OCI-LY7 (cell line): ENCODE measurements at regions not wholly inside any gene's neighbourhood (a gene's known extent, or its start where the extent isn't known, plus 50 kb on each side); places are given as distances from the start of the nearest gene placed in this dataset.
A peak's percentile ranks its signal among the peaks of the same experiment; 100 is the strongest.

Source experiments
- BruUV-seq: library from RNA; stranded (reverse); fragments of 400-500 nt; replicated peaks from 2 replicates; lab custom pipeline; 2021; lab: Mats Ljungman, UMichigan
- CTCF ChIA-PET: fragments of 300-600 bp; sonication (Branson Sonifier 250); formaldehyde crosslinking; loops from one replicate; lab custom pipeline; 2022; ENCODE audit warnings: antibody characterized with exemption; ENCODE audit not compliant: unreplicated experiment; lab: Charles Lee
- POLR2A ChIA-PET: fragments of 300-600 bp; sonication (Branson Sonifier 250); formaldehyde crosslinking; loops from one replicate; lab custom pipeline; 2022; ENCODE audit warnings: antibody characterized with exemption; lab: Charles Lee
- DNase-seq: peaks from one replicate; pipeline ENCODE4 v3.0.0-alpha.2; 2015; ENCODE audit warnings: low spot score
- H2AFZ ChIP-seq: fragments of 200-600 bp; sonication (generic), shearing (Covaris generic); 2 replicates; pipeline ENCODE4 v1.6.1; 2014; ENCODE audit warnings: mild to moderate bottlenecking, antibody characterized with exemption, low read length, moderate library complexity
- H3K27ac ChIP-seq: fragments of 200-600 bp; sonication (generic); 2 replicates; pipeline ENCODE4 v1.5.1; 2014; ENCODE audit warnings: mixed run types, low read depth, mild to moderate bottlenecking, moderate library complexity, low read length, inconsistent platforms; ENCODE audit not compliant: poor library complexity, severe bottlenecking
- H3K36me3 ChIP-seq: fragments of 200-600 bp; sonication (generic); 2 replicates; pipeline ENCODE4 v1.6.1; 2014; ENCODE audit warnings: mild to moderate bottlenecking, antibody characterized with exemption, low read length, moderate library complexity, mixed read lengths; ENCODE audit not compliant: insufficient read depth
- H3K4me1 ChIP-seq: fragments of 200-600 bp; sonication (generic); 2 replicates; pipeline ENCODE4 v1.5.1; 2014; ENCODE audit warnings: mild to moderate bottlenecking, low read length; ENCODE audit not compliant: insufficient read depth, poor library complexity, severe bottlenecking
- H3K4me2 ChIP-seq: fragments of 200-600 bp; sonication (generic); 2 replicates; pipeline ENCODE4 v1.6.1; 2014; ENCODE audit warnings: mild to moderate bottlenecking, low read length
- H3K4me3 ChIP-seq: fragments of 200-600 bp; sonication (generic); 2 replicates; pipeline ENCODE4 v1.5.1; 2014; ENCODE audit warnings: mild to moderate bottlenecking, low read depth, low read length; ENCODE audit not compliant: poor library complexity, severe bottlenecking
- H3K79me2 ChIP-seq: fragments of 200-600 bp; sonication (generic); 2 replicates; pipeline ENCODE4 v1.6.1; 2016; ENCODE audit warnings: low read depth, mild to moderate bottlenecking, low read length, moderate library complexity, mixed read lengths; ENCODE audit not compliant: insufficient read depth
- H3K9me2 ChIP-seq: fragments of 200-600 bp; sonication (generic); 2 replicates; pipeline ENCODE4 v1.6.1; 2016; ENCODE audit warnings: mild to moderate bottlenecking, low read length, mixed read lengths; ENCODE audit not compliant: insufficient read depth
- H3K9me3 ChIP-seq: fragments of 200-600 bp; sonication (generic); 2 replicates; pipeline ENCODE4 v1.6.1; 2014; ENCODE audit warnings: mild to moderate bottlenecking, mixed run types, low read length, mixed read lengths
- H4K20me1 ChIP-seq: fragments of 200-600 bp; sonication (generic); 2 replicates; pipeline ENCODE4 v1.6.1; 2014; ENCODE audit warnings: mild to moderate bottlenecking, antibody characterized with exemption, low read length, moderate library complexity, mixed read lengths; ENCODE audit not compliant: insufficient read depth
- EZH2phosphoT487 ChIP-seq: fragments of 200-600 bp; sonication (generic); IDR thresholded peaks from 2 replicates; pipeline ENCODE4 v1.6.1; 2018; ENCODE audit warnings: low read depth, borderline replicate concordance, mild to moderate bottlenecking, mixed run types, antibody characterized with exemption, low read length, moderate library complexity, mixed read lengths
- intact Hi-C: fragments of 100-400 bp; cut with micrococcal nuclease; formaldehyde crosslinking; loops from one replicate; pipeline ENCODE4 v1.10.0; 2022; ENCODE audit not compliant: unreplicated experiment
- TF ChIP-seq, protein P1 (sequence below): fragments of 200-600 bp; sonication (generic); conservative IDR thresholded peaks from 2 replicates; pipeline ENCODE4 v1.5.1; 2014; ENCODE audit warnings: mild to moderate bottlenecking, antibody characterized with exemption, low read length, moderate library complexity, mixed read lengths

DNA sequence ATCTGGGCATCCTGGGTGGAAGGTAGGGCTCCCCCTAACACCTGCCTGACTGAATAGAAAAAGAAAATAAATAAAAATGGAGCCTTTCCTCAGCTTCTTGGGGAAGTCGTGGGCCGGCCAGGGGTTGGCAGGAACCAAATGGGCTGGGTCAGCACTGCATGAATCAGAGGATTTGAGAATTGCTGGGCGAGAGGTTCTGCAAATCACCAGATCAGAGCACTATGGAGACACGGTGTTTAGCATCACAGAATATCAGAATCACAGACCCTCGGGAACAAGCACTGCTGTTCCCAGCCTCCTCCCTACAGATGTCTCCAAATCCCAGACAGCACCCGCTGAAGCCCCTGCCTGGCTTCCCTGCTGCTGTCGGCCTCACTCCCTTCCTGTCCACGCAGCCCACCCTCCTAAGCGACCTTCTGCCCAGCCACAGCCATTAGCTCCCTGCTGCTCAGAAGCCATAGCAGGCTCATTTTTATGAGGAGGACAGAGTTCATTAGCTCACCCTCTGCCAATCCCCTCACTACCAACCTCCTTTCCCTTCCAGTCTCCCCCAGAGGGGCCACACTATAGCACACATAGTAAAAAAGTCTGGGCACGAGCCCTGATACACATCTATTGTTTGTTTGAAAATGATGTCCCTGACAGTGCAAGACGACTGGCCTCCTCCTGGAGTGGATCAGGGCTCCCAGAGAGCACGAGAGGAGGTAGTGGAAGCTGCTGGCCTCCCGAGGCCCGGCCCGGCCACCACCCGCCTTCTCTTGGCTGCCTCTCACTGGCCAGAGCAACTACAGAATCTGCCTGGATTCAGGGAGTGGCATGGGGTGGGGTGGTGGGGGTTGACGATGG lies 64.6 kb upstream of the TAF1B start:
- Histone ChIP-seq H3K4me3 (no peak overlapping the region), H3K9me3 (no peaks in the 10 kb centered on the region), H2AFZ (peak overlapping the region; percentile 80; the same call in 1 of the 2 replicates), H3K9me2 (no peaks in the 10 kb centered on the region), H3K36me3 (no peaks in the 10 kb centered on the region), H4K20me1 (no peaks in the 10 kb centered on the region), H3K4me1 (peaks cover 17% of the 10 kb centered on the region), H3K79me2 (no peaks in the 10 kb centered on the region), H3K4me2 (peak overlapping the region; percentile 65), H3K27ac (no peak overlapping the region)
- DNase-seq: no peak
- intact Hi-C loops: no loop called here
- no peak for TF ChIP-seq EZH2phosphoT487
- TF ChIP-seq, protein P1, sequence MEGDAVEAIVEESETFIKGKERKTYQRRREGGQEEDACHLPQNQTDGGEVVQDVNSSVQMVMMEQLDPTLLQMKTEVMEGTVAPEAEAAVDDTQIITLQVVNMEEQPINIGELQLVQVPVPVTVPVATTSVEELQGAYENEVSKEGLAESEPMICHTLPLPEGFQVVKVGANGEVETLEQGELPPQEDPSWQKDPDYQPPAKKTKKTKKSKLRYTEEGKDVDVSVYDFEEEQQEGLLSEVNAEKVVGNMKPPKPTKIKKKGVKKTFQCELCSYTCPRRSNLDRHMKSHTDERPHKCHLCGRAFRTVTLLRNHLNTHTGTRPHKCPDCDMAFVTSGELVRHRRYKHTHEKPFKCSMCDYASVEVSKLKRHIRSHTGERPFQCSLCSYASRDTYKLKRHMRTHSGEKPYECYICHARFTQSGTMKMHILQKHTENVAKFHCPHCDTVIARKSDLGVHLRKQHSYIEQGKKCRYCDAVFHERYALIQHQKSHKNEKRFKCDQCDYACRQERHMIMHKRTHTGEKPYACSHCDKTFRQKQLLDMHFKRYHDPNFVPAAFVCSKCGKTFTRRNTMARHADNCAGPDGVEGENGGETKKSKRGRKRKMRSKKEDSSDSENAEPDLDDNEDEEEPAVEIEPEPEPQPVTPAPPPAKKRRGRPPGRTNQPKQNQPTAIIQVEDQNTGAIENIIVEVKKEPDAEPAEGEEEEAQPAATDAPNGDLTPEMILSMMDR: no peak
- ChIA-PET POLR2A (no interaction called here), CTCF (no interaction called here)
- no TSS peak for BruUV-seq

DNA sequence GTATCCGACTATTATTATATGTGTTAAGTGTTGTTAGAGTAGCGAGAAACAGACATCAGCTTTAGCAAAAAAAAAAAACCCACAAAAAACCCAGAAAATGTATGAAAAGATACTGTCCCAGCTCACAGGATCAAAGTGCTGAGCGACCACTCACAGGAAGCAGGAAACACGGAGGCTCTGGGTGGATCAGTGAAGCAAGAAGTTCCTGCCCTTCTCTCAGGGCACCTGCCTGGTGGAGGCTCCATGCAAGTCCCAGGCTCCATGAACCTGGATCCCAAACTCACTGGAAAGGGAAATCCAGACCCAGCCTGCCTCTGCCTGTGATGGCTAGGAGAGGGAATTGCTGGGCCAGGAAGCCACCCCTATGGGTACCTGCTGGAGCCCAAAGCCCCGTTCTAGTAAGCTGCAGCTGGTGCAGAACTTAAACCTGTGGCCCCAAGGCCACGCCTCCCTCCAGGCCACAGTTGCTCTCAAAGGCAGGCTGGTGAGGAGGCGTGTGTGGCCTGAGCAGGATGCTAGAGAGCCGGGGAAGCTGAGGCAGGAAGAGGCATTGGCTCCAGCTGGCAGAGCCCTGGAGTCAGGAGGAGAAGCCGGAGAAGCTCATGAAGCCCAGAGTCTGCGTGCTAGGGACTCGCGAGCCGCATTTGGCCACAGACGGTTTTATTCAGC lies 63.5 kb upstream of the TAF1B start:
- peak overlapping the region; percentile 65 for H3K4me2 ChIP-seq
- intact Hi-C loops: no loop called here
- no peaks in the 10 kb centered on the region for H3K36me3 ChIP-seq
- POLR2A ChIA-PET: no interaction called here
- no peaks in the 10 kb centered on the region for H3K9me2 ChIP-seq
- no peaks in the 10 kb centered on the region for H3K9me3 ChIP-seq
- H2AFZ ChIP-seq: peak overlapping the region; percentile 80; the same call in 1 of the 2 replicates
- H4K20me1 ChIP-seq: no peaks in the 10 kb centered on the region
- peak; percentile 66 for DNase-seq
- peaks cover 17% of the 10 kb centered on the region for H3K4me1 ChIP-seq
- CTCF ChIA-PET: interaction anchor here (0.5 kb wide), 1 partner anchor 31 kb away, joined by 6 read pairs; no protein-coding TSS in a partner anchor
- no peaks in the 10 kb centered on the region for H3K79me2 ChIP-seq
- peak overlapping the region; percentile 17 for H3K4me3 ChIP-seq
- peak overlapping the region; percentile 33 for H3K27ac ChIP-seq
- TF ChIP-seq, protein P1: no peak
- TF ChIP-seq EZH2phosphoT487: no peak
- no TSS peak for BruUV-seq
